ENCODE measurements at regions not wholly inside any gene's neighbourhood (a gene's known extent, or its start where the extent isn't known, plus 50 kb on each side); places are given as distances from the start of the nearest gene placed in this dataset.

- no peak for DNase-seq (ENCODE audit: low spot score)
- no peaks in the 10 kb centered on the region for H3K9me2 ChIP-seq (ENCODE audit: insufficient read depth, low read length)
- H3K4me3 ChIP-seq (ENCODE audit: low read depth, low read length, poor library complexity, severe bottlenecking), result no peak overlapping the region
- H3K36me3 ChIP-seq (ENCODE audit: insufficient read depth, low read length), result no peaks in the 10 kb centered on the region
- H4K20me1 ChIP-seq (ENCODE audit: insufficient read depth, low read length), result no peaks in the 10 kb centered on the region
- H3K4me2 ChIP-seq (ENCODE audit: low read length), result no peak overlapping the region
- H3K9me3 ChIP-seq (ENCODE audit: low read length), result no peaks in the 10 kb centered on the region
- H3K27ac ChIP-seq (ENCODE audit: low read depth, low read length, poor library complexity, severe bottlenecking), result no peak overlapping the region
- no peaks in the 10 kb centered on the region for H3K79me2 ChIP-seq (ENCODE audit: insufficient read depth, low read depth, low read length)
- BruUV-seq (replicated peaks), result no TSS peak
- ChIA-PET CTCF (ENCODE audit: unreplicated experiment) (no interaction called here), POLR2A (no interaction called here)
- intact Hi-C loops (cut with micrococcal nuclease; ENCODE audit: unreplicated experiment), result no loop called here
- no peak overlapping the region for H2AFZ ChIP-seq (ENCODE audit: low read length)
- TF ChIP-seq, protein P1, sequence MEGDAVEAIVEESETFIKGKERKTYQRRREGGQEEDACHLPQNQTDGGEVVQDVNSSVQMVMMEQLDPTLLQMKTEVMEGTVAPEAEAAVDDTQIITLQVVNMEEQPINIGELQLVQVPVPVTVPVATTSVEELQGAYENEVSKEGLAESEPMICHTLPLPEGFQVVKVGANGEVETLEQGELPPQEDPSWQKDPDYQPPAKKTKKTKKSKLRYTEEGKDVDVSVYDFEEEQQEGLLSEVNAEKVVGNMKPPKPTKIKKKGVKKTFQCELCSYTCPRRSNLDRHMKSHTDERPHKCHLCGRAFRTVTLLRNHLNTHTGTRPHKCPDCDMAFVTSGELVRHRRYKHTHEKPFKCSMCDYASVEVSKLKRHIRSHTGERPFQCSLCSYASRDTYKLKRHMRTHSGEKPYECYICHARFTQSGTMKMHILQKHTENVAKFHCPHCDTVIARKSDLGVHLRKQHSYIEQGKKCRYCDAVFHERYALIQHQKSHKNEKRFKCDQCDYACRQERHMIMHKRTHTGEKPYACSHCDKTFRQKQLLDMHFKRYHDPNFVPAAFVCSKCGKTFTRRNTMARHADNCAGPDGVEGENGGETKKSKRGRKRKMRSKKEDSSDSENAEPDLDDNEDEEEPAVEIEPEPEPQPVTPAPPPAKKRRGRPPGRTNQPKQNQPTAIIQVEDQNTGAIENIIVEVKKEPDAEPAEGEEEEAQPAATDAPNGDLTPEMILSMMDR (conservative IDR thresholded peaks at IDR 0.05; ENCODE audit: low read length), result no peak
- TF ChIP-seq EZH2phosphoT487 (IDR thresholded peaks at IDR 0.05; ENCODE audit: borderline replicate concordance, low read depth, low read length), result no peak
- peaks cover 3% of the 10 kb centered on the region for H3K4me1 ChIP-seq (ENCODE audit: insufficient read depth, low read length, poor library complexity, severe bottlenecking)
These were observed 50.0 kb upstream of the CLDN5 start for GRCh38 chr22:19574247-19574646.

DNA sequence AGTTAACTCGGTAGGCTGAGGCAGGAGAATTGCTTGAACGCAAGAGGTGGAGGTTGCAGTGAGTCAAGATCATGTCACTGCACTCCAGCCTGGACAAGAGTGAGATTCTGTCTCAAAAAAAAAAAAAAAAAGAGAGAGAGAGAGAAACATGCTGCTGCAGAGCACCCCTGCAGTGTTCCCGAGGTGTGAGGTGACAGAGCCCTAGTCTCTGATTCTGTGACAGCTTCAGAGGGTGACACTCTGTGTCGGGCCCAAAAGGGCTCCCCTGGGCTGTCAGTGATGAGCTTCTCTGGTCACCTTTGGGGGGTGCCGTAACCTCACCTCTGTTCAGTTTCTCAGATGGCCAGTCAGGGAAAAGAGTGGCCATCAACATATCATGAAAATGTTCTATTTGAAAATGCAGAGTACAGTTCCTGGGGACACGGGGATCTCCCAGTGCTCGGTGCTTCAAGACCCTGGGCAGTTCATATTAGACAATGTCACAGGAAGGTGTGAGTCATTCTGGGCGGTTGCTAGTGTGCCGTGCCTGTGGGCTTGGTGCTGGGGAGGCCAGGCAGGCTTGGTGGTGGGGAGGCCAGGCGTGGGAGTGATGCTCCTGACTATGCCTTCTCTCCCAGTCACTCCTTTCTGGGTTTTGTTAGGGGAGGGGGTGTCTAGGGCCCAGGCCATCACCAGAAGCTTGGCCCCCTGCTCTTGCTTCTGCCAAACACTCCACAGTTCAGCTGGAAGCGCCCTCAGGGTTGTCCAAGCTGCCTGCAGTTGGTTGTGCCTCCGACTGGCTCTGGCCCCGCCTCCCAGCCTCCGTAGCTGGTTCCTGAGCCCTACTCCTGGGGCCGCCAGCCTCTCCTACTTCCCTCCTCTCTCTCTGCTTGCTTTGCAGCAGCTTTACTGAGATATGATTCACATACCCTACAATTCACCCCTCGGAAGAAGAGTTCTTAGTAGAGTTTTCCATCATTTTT, 52.5 kb upstream of the CLDN5 start:
- ChIA-PET CTCF (ENCODE audit: unreplicated experiment) (no interaction called here), POLR2A (interaction anchor here (0.7 kb wide), 1 partner anchor 207 kb away, joined by 4 read pairs; no protein-coding TSS in a partner anchor)
- no peak overlapping the region for H2AFZ ChIP-seq (ENCODE audit: low read length)
- intact Hi-C loops (cut with micrococcal nuclease; ENCODE audit: unreplicated experiment), result no loop called here
- no peak overlapping the region for H3K27ac ChIP-seq (ENCODE audit: low read depth, low read length, poor library complexity, severe bottlenecking)
- no peak overlapping the region for H3K4me3 ChIP-seq (ENCODE audit: low read depth, low read length, poor library complexity, severe bottlenecking)
- no peaks in the 10 kb centered on the region for H3K36me3 ChIP-seq (ENCODE audit: insufficient read depth, low read length)
- H3K9me3 ChIP-seq (ENCODE audit: low read length), result no peaks in the 10 kb centered on the region
- peaks cover 14% of the 10 kb centered on the region for H3K4me1 ChIP-seq (ENCODE audit: insufficient read depth, low read length, poor library complexity, severe bottlenecking)
- no peaks in the 10 kb centered on the region for H3K9me2 ChIP-seq (ENCODE audit: insufficient read depth, low read length)
- H4K20me1 ChIP-seq (ENCODE audit: insufficient read depth, low read length), result no peaks in the 10 kb centered on the region
- no TSS peak for BruUV-seq (replicated peaks)
- TF ChIP-seq, protein P1 (conservative IDR thresholded peaks at IDR 0.05; ENCODE audit: low read length), result 0 out of 2 replicates have a peak, but pooled peaks have one; percentile 16
- TF ChIP-seq EZH2phosphoT487 (IDR thresholded peaks at IDR 0.05; ENCODE audit: borderline replicate concordance, low read depth, low read length), result no peak
- H3K4me2 ChIP-seq (ENCODE audit: low read length), result no peak overlapping the region
- H3K79me2 ChIP-seq (ENCODE audit: insufficient read depth, low read depth, low read length), result no peaks in the 10 kb centered on the region
- peak; percentile 4 for DNase-seq (ENCODE audit: low spot score)

DNA sequence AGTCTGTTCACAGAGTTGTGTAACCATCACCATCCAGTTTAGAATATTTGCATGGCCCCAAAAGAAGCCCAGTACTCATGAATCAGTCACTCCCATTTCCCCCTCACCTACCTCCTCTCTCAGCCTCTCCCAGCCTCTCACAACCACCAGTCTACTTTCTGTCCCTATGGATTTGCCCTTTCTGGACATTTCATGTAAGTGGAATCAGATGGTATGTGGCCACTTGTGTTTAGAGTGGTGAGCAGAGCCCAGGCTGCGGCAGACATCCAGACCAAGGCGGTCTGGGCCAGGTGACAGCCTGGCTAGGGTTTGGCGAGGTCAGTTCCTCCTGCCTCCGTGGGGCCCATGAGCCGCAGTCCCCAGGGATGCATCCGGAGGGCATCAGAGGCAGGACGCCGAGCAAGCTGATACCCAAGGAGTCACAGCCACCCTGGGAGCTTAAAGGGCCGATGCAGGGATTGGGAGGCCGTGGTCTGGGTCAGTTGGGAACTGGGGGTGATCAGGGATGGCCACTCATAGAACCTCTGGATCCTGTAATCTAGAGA, 53.3 kb upstream of the CLDN5 start:
- Histone ChIP-seq H3K4me1 (ENCODE audit: insufficient read depth, low read length, poor library complexity, severe bottlenecking) (peaks cover 14% of the 10 kb centered on the region), H3K79me2 (ENCODE audit: insufficient read depth, low read depth, low read length) (no peaks in the 10 kb centered on the region), H2AFZ (ENCODE audit: low read length) (no peak overlapping the region), H3K36me3 (ENCODE audit: insufficient read depth, low read length) (no peaks in the 10 kb centered on the region), H3K4me3 (ENCODE audit: low read depth, low read length, poor library complexity, severe bottlenecking) (no peak overlapping the region), H3K9me2 (ENCODE audit: insufficient read depth, low read length) (no peaks in the 10 kb centered on the region), H4K20me1 (ENCODE audit: insufficient read depth, low read length) (no peaks in the 10 kb centered on the region), H3K4me2 (ENCODE audit: low read length) (no peak overlapping the region), H3K27ac (ENCODE audit: low read depth, low read length, poor library complexity, severe bottlenecking) (no peak overlapping the region), H3K9me3 (ENCODE audit: low read length) (no peaks in the 10 kb centered on the region)
- no peak for TF ChIP-seq EZH2phosphoT487 (IDR thresholded peaks at IDR 0.05; ENCODE audit: borderline replicate concordance, low read depth, low read length)
- TF ChIP-seq, protein P1 (conservative IDR thresholded peaks at IDR 0.05; ENCODE audit: low read length), result no peak
- intact Hi-C loops (cut with micrococcal nuclease; ENCODE audit: unreplicated experiment), result no loop called here
- CTCF ChIA-PET (ENCODE audit: unreplicated experiment), result no interaction called here
- POLR2A ChIA-PET, result interaction anchor here (0.5 to 0.6 kb wide), 2 partner anchors 98 to 305 kb away, joined by 3 read pairs; partner anchors contain the start of gene CDC45
- no TSS peak for BruUV-seq (replicated peaks)
- no peak for DNase-seq (ENCODE audit: low spot score)

Measured in OCI-LY7 (cell line).